Activated T-cell treated with anti-CD3 and anti-CD28 coated beads, Interleukin-2, amount 50 U/mL, for 72 hours (primary cell): ENCODE measurements at regions not wholly inside any gene's neighbourhood (a gene's known extent, or its start where the extent isn't known, plus 50 kb on each side); places are given as distances from the start of the nearest gene placed in this dataset.

Experiments
- ATAC-seq, 2 donors: fragments of 150-1000 bp; cut with Tn5 transposase; replicated peaks in 1 of 2; 2 replicates each; pipeline ENCODE4 v1.10.0; 2021; ENCODE audit warnings: moderate library complexity in 2 of 2, mild to moderate bottlenecking in 1 of 2
- DNase-seq, 2 donors: peaks; one replicate each; pipeline ENCODE4 v3.0.0; 2021 to 2022; ENCODE audit warnings: mixed read lengths in 1 of 2
- H3K27ac Mint-ChIP-seq: one replicate; pipeline ENCODE4 v1.8.0; 2022; ENCODE audit warnings: mild to moderate bottlenecking, moderate library complexity, mixed read lengths
- H3K27me3 Mint-ChIP-seq: one replicate; pipeline ENCODE4 v1.8.0; 2022; ENCODE audit warnings: low read depth, mixed read lengths
- H3K36me3 Mint-ChIP-seq, 2 donors: one replicate each; pipeline ENCODE4 v1.8.0; 2022; ENCODE audit warnings: mixed read lengths in 2 of 2, mild to moderate bottlenecking in 1 of 2; ENCODE audit not compliant: insufficient read depth in 2 of 2
- H3K4me1 Mint-ChIP-seq: one replicate; pipeline ENCODE4 v1.8.0; 2022; ENCODE audit warnings: low read depth, mixed read lengths
- H3K4me3 Mint-ChIP-seq, 2 donors: one replicate each; pipeline ENCODE4 v1.8.0; 2022; ENCODE audit warnings: mild to moderate bottlenecking in 2 of 2, mixed read lengths in 2 of 2, moderate library complexity in 2 of 2
- H3K9me3 Mint-ChIP-seq, 2 donors: one replicate each; pipeline ENCODE4 v1.8.0; 2022; ENCODE audit warnings: mixed read lengths in 2 of 2

DNA sequence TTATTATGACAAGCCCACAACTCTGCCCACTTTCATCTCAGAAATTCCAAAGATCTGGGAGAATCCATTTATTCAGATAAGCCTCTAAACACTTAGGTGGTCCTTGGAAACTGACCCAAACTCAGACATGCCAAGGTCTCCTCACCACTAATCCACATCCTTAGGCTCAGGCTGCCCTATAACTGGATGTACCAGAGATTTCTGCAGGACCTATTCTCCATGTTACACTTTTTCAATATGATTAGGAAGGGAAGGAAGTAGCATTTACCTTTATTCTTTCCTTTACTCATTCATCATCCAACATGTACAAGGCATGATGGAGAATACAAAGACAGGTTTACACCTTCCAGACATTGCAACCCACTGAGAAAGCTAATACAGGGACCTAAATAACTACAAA lies 145.9 kb upstream of the BMP4 start:
- H3K4me3 Mint-ChIP-seq = no peak overlapping the region
- ATAC-seq = no peak
- no peaks in the 10 kb centered on the region for H3K4me1 Mint-ChIP-seq
- H3K27me3 Mint-ChIP-seq = no peaks in the 10 kb centered on the region
- H3K9me3 Mint-ChIP-seq = peaks cover 0 to 2% of the 10 kb centered on the region in 2 donors
- no peak for DNase-seq
- no peaks in the 10 kb centered on the region for H3K36me3 Mint-ChIP-seq
- H3K27ac Mint-ChIP-seq = peak overlapping the region; percentile 4

DNA sequence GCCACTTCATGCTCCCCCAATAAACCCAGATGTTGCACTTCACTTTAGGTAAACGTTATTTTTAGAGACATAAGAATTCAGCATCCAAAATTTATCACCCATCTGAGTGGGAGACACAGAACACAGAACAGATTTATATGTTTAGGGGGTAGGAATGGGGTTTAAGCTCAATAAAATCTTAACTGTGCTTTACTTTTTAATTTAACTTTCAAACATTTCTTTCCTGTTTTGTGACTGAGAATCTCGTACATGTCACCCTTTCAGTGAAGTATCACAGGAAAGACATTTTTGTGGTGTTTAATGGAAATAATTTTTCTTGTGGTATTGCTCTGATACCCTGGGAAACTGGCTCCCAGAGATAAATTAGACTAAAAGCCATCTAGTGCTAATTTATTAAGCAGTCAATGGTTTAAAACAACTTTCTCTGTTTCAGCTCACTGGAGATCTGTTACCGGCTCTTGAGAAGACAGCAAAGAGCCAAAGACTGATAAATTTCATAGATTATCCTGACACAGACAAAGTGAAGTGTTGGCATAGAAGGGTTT lies 148.0 kb upstream of the BMP4 start:
- no peak for ATAC-seq
- Mint-ChIP-seq H3K9me3 (peaks cover 0 to 2% of the 10 kb centered on the region in 2 donors), H3K4me3 (no peak overlapping the region), H3K4me1 (no peaks in the 10 kb centered on the region), H3K27ac (no peak overlapping the region), H3K27me3 (no peaks in the 10 kb centered on the region), H3K36me3 (no peaks in the 10 kb centered on the region)
- DNase-seq = no peak

DNA sequence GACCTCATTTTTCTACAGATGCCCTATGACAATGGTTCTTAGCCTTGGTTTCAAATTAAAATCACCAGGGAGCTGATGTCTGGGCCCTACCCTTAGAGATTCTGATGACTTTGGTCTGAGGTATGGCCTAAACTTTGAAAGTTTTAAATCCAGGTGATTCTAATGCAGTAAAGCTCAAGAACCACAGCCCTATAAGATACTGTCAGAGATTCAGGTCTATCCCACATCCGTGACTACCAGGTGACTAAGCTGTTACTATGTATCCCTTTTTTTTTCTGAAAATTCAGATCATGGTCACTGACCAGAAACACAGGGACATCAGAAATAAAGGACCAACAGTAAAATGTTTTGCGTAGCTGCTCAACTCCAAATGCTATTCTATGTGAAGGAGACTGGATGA lies 148.8 kb upstream of the BMP4 start:
- Mint-ChIP-seq H3K36me3 (no peaks in the 10 kb centered on the region), H3K9me3 (peaks cover 0 to 2% of the 10 kb centered on the region in 2 donors), H3K27ac (no peak overlapping the region), H3K27me3 (no peaks in the 10 kb centered on the region), H3K4me3 (no peak overlapping the region), H3K4me1 (no peaks in the 10 kb centered on the region)
- DNase-seq (no peak), ATAC-seq (no peak)

DNA sequence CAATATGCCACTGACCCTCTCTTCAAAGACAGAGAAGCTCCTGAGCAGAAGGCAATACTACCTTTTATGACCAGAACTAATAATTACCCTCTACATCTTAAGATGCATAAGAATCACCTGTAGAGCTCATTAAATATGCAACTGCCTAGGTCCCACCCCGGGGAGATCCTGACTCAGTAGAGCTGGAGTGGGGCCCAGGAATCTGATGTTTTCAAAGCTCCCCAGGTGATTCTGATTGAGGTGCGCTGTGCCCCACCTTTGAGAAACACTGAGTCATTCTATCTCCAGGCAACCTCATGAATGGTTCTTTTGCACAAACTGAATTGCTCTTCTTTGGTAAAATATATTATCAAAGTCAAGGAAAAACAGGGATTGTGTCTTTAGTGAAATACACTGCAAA lies 149.3 kb upstream of the BMP4 start:
- Mint-ChIP-seq H3K4me3 (no peak overlapping the region), H3K4me1 (no peaks in the 10 kb centered on the region), H3K27ac (no peak overlapping the region), H3K36me3 (no peaks in the 10 kb centered on the region), H3K27me3 (no peaks in the 10 kb centered on the region), H3K9me3 (peaks cover 0 to 2% of the 10 kb centered on the region in 2 donors)
- DNase-seq = no peak
- ATAC-seq = no peak

DNA sequence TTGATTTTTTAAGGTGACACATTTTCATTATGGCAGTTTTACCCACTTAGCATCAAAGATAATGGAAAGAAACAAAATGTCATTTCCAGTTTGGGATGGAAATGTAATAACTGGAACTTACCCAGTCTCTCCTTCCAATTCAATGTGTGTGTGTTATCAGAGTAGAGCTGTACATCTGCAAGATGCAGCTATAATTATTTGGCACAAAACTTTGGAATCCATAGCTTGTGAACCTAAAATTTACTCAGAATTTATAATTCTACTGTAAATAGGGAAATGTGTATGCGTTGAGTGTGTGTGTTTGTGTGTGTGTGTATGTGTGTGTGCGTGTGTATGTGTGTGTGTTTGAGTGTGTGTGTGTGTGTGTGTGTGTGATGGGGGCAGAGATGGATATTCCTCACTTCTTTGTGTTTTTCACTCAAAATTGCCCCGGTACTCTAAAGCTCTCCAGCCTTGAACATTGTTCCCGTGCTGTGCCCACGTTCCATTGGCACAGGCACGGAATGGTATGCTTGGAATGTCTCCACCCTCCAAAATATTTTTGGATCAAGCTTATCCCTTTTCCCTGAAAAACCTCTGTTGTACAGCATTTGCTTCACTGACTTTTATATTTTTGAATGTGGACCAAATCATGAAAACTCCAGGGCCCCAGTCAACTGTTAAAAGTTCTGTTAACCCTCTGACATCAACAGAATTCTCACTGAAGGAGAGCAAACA lies 150.2 kb upstream of the BMP4 start:
- Mint-ChIP-seq H3K36me3 (no peaks in the 10 kb centered on the region), H3K4me1 (no peaks in the 10 kb centered on the region), H3K27me3 (no peaks in the 10 kb centered on the region), H3K4me3 (no peak overlapping the region), H3K9me3 (peaks cover 0 to 2% of the 10 kb centered on the region in 2 donors), H3K27ac (no peak overlapping the region)
- no peak for DNase-seq
- no peak for ATAC-seq

DNA sequence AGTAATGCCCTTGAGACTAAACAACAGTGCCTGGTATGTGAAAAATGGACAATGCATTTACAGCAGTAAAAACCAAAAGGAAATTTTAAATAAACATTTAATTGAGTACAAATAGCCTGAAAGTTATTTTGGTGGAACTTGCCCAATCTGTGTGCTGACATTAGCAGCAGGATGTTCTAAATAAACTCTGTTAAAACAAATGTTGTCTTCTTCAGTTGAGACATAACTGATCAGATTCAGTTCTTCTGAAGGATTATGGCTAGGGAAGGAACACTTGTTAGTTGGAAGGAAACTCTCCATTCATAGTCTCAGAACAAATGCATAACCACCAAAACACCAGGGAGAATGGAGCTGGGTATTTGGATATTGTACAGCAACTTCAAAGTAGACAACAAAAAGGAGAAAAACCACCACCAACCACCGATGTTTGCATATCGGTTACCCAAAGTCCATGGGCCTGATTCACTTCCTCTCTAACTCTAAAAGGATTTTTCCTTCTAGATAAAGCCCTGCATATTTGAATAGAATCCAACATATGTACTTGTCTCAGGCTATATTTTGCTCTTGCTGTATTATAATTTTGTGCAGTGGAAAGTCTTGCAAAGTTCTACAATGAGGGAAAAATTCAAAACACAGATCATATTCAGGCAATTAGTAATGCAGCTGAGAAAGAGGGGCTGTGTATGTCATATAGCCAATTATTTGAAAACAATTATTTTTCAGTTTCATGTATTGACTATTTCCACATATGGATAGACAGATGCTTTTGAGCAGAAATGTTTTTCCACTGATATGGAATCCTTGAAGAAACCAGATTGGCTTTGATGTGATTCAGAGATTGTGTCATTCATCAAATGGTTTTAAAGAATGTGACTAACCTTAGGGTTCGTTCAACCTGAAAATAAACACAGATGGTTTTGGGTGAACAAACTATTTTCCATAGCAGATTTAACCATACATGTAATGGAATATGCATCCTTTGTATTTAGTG lies 152.2 kb upstream of the BMP4 start:
- Mint-ChIP-seq H3K27ac (no peak overlapping the region), H3K27me3 (no peaks in the 10 kb centered on the region), H3K9me3 (no peaks in the 10 kb centered on the region), H3K4me1 (no peaks in the 10 kb centered on the region), H3K36me3 (no peaks in the 10 kb centered on the region), H3K4me3 (no peak overlapping the region)
- ATAC-seq = no peak
- no peak for DNase-seq

DNA sequence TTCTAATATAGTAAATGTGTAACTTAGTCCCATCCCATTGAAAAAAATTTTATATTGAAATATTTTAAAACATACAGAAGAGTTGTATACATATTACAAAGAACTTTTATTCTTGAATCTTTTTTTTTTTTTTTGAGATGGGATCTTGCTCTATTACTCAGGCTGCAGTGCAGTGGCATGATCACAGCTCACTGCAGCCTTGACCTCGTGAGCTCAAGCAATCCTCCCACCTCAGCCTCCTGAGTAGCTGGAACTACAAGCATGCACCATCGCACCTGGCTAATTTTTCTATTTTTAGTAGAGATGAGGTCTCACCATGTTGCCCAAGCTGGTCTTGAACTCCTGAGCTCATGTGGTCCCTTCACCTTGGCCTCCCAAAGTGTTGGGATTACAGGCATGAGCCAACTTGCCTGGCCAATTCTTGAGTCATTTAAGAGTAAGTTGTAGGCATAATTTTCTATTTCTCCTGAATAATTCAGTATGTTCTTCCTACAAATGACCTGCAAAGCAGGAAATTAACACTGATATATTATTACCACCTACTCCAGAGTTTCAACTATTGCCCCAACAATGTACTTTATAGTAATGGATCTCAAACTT lies 153.0 kb upstream of the BMP4 start:
- DNase-seq (no peak), ATAC-seq (no peak)
- H3K27me3 Mint-ChIP-seq = no peaks in the 10 kb centered on the region
- no peaks in the 10 kb centered on the region for H3K36me3 Mint-ChIP-seq
- H3K4me1 Mint-ChIP-seq = no peaks in the 10 kb centered on the region
- no peak overlapping the region for H3K27ac Mint-ChIP-seq
- H3K9me3 Mint-ChIP-seq = no peaks in the 10 kb centered on the region
- H3K4me3 Mint-ChIP-seq = no peak overlapping the region

DNA sequence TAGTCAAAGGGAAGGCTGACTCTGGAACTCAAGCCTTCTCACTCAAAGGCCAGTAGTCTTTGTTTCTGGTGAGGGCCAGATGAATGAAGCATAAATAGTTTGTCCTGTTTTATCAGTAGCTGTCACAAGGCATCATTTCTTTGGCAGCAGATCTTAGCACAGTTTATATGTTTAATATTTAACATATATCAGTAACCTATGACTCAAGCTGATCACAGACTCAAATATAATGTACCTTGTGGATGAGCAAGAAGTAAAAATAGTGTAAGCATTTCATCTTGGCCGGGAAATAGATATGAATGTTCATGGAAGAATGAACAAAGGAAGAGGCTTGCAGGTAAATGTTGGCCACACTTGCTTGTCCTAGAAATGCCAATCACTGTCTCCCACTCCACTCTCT lies 158.3 kb upstream of the BMP4 start:
- Mint-ChIP-seq H3K4me1 (no peaks in the 10 kb centered on the region), H3K4me3 (no peak overlapping the region), H3K27ac (no peak overlapping the region), H3K9me3 (no peaks in the 10 kb centered on the region), H3K27me3 (no peaks in the 10 kb centered on the region), H3K36me3 (no peaks in the 10 kb centered on the region)
- DNase-seq (no peak), ATAC-seq (no peak)

DNA sequence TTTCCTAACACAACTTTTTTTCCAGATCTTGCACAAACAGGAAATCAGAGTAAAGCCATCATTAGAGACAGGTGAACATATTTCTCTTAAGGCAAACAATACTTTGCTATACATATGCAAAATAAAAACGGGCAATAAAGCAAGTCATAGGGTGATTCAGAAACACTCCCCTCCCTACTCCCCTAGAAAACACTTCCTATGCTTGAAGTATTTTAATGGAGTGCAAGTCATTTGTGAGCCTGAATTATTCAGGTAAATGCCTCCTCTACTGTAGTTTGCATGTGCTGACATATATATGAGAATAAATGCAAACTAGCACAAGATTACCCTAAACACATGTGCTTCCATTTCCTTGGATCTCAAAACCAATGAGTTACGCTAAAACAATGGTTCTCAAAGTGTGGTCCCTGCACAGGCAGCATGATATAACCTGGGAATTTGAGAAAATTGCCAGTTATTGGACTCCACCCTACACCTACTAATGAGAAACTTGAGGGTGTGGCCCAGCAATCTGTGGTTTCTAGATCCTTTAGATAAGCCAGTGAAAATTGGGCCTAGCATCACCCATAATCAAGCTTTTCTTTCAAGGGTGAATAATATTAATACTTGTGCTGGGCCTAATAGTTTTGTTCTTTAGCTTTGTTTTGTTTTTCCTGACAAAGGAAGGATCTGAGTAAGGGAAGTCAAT lies 159.7 kb upstream of the BMP4 start:
- no peaks in the 10 kb centered on the region for H3K9me3 Mint-ChIP-seq
- H3K27ac Mint-ChIP-seq = no peak overlapping the region
- DNase-seq = no peak
- H3K4me3 Mint-ChIP-seq = no peak overlapping the region
- no peaks in the 10 kb centered on the region for H3K27me3 Mint-ChIP-seq
- H3K4me1 Mint-ChIP-seq = no peaks in the 10 kb centered on the region
- no peaks in the 10 kb centered on the region for H3K36me3 Mint-ChIP-seq
- ATAC-seq = no peak

DNA sequence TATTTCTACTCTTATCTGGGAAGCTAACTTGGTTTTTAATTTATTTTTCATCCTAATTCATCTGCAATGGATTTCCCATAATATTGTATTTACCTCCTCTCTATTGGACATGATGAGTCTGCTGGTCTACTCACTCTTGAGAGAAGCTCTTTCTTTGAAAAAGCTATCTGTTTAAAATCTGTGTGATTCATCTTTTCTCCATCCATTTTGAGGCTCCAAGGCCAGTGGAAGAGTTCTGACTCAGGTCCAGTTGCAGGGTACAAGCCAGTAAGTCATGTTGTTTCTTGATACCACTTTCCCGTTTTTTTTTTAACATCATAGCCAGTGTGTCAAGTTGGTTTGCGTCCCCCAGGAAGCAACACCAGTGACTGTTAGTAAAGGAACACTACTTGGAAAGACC lies 160.3 kb upstream of the BMP4 start:
- Mint-ChIP-seq H3K27me3 (no peaks in the 10 kb centered on the region), H3K4me1 (no peaks in the 10 kb centered on the region), H3K4me3 (no peak overlapping the region), H3K36me3 (no peaks in the 10 kb centered on the region), H3K27ac (no peak overlapping the region), H3K9me3 (no peaks in the 10 kb centered on the region)
- no peak for ATAC-seq
- DNase-seq = no peak

DNA sequence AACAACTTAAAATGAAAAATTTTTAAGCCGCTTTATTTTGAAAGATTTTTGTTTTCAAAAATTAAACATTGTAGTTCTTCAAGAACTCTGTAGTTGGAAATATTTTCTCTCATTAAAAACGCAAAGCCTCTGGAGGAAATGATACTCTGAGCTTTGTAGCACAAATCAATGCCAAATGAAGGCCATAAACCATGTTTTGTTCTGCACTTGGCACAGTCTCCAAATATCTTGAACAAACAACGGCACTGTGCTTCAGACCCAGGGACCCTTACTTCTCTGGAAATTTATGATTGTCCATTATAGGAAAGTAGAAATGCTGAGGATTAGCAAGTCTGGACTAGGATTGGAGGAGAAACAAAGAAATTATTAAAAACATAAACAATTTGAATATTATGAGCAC lies 160.8 kb upstream of the BMP4 start:
- Mint-ChIP-seq H3K9me3 (no peaks in the 10 kb centered on the region), H3K27me3 (no peaks in the 10 kb centered on the region), H3K4me1 (no peaks in the 10 kb centered on the region), H3K36me3 (no peaks in the 10 kb centered on the region), H3K27ac (no peak overlapping the region), H3K4me3 (no peak overlapping the region)
- DNase-seq = no peak
- ATAC-seq = no peak

DNA sequence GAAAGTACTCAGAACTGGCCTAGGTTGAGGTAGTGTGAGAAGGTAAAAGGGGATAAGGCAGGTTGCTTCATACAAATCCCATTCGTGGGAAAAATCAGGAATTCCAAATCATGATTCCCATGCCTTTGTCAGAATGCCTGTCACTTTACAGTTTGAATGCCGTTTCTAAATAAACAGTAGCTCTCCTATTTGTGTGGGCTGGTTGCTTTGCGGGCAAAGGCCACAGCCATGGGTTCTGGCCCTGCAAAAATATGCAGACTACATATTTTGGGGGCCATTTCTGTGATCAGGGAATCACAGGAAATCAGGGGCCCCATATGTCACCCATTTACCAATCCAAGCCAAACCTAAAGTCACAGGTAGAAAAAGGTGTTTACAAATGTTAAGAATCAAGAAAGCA lies 161.3 kb upstream of the BMP4 start:
- no peak for DNase-seq

DNA sequence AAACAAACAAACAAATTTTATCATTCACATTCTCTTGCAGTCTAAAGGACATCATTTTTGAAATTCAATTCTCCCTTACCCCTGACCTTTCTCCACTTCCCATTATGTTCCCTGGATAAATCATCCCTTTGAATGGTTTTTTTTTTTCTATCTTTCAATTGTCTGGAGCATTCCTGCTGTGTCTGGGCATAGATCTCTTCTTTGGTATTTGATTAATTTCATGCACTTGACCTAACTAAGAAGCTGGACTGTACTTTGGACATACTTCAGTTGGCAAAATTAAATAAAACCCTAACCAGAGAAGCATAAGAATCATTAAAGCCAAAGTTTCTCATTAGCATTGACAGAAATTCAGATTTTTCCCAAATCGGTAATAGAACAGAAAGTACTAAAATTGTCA lies 163.6 kb upstream of the BMP4 start:
- no peak for DNase-seq
- H3K9me3 Mint-ChIP-seq = peaks cover 2% of the 10 kb centered on the region in 2 donors
- no peaks in the 10 kb centered on the region for H3K4me1 Mint-ChIP-seq
- no peak overlapping the region for H3K4me3 Mint-ChIP-seq
- H3K36me3 Mint-ChIP-seq = peaks cover 0 to 2% of the 10 kb centered on the region in 2 donors
- no peak for ATAC-seq
- H3K27me3 Mint-ChIP-seq = no peaks in the 10 kb centered on the region
- no peak overlapping the region for H3K27ac Mint-ChIP-seq

More for the DNA sequence above, 161.3 kb upstream of the BMP4 start:
- Mint-ChIP-seq H3K36me3 (no peaks in the 10 kb centered on the region), H3K27ac (no peak overlapping the region), H3K27me3 (no peaks in the 10 kb centered on the region), H3K4me1 (no peaks in the 10 kb centered on the region), H3K4me3 (no peak overlapping the region), H3K9me3 (no peaks in the 10 kb centered on the region)
- no peak for ATAC-seq
